Fibroblast of lung (primary cell): ENCODE measurements at regions not wholly inside any gene's neighbourhood (a gene's known extent, or its start where the extent isn't known, plus 50 kb on each side); places are given as distances from the start of the nearest gene placed in this dataset.

Experiments
- DNase-seq, 2 donors: peaks; one replicate each; pipeline versions ENCODE4 v3.0.0 to v3.0.0-alpha.2; 2010; ENCODE audit warnings: low read depth in 2 of 2
- H2AFZ ChIP-seq: 2 replicates; pipeline ENCODE4 v1.5.1; 2012; ENCODE audit warnings: low read length, control low read depth, inconsistent platforms
- H3K27ac ChIP-seq: 2 replicates; pipeline ENCODE4 v1.5.1; 2011; ENCODE audit warnings: low read length, control low read depth; ENCODE audit not compliant: insufficient read depth
- H3K27me3 ChIP-seq: 2 replicates; pipeline ENCODE4 v1.5.1; 2011; ENCODE audit warnings: mild to moderate bottlenecking, low read length; ENCODE audit not compliant: control insufficient read depth, insufficient read depth
- H3K36me3 ChIP-seq: 2 replicates; pipeline ENCODE4 v1.5.1; 2011; ENCODE audit warnings: low read length; ENCODE audit not compliant: control insufficient read depth, insufficient read depth
- H3K4me1 ChIP-seq: 2 replicates; pipeline ENCODE4 v1.5.1; 2011; ENCODE audit warnings: low read length; ENCODE audit not compliant: control insufficient read depth, insufficient read depth; ENCODE audit errors: extremely low read depth
- H3K4me2 ChIP-seq: 2 replicates; pipeline ENCODE4 v1.5.1; 2011; ENCODE audit warnings: low read length, control low read depth; ENCODE audit not compliant: insufficient read depth; ENCODE audit errors: extremely low read depth
- H3K4me3 ChIP-seq, 4 experiments: fragments of 200-600 bp in 1 of 4; sonication (generic) in 1 of 4; replicated peaks in 1 of 4; 2 replicates each; pipeline ENCODE4 v1.5.1; 2011 to 2016; ENCODE audit warnings: low read length in 4 of 4, low read depth in 3 of 4, mild to moderate bottlenecking in 3 of 4, control low read depth in 2 of 4, inconsistent platforms in 1 of 4, mixed read lengths in 1 of 4; ENCODE audit not compliant: insufficient read depth in 1 of 4; ENCODE audit errors: control extremely low read depth in 1 of 4
- H3K79me2 ChIP-seq: 2 replicates; pipeline ENCODE4 v1.5.1; 2012; ENCODE audit warnings: mild to moderate bottlenecking, low read length, inconsistent platforms; ENCODE audit not compliant: control insufficient read depth, insufficient read depth
- H3K9ac ChIP-seq: 2 replicates; pipeline ENCODE4 v1.5.1; 2011; ENCODE audit warnings: mild to moderate bottlenecking, low read length, control low read depth; ENCODE audit not compliant: insufficient read depth
- H3K9me3 ChIP-seq: 2 replicates; pipeline ENCODE4 v1.5.1; 2012; ENCODE audit warnings: low read depth, low read length; ENCODE audit not compliant: control insufficient read depth, insufficient read depth
- H4K20me1 ChIP-seq: 2 replicates; pipeline ENCODE4 v1.5.1; 2011; ENCODE audit warnings: low read length; ENCODE audit not compliant: control insufficient read depth, insufficient read depth; ENCODE audit errors: extremely low read depth
- EZH2 ChIP-seq: IDR thresholded peaks from 2 replicates; pipeline ENCODE4 v1.5.1; 2012; ENCODE audit warnings: low read length, control low read depth, mild to moderate bottlenecking; ENCODE audit errors: missing control alignments
- TF ChIP-seq, protein P1 (sequence below), 2 donors: IDR thresholded peaks in 1 of 2; conservative IDR thresholded peaks in 1 of 2; 1 replicate in 1 of 2; 2 replicates in 1 of 2; pipeline ENCODE4 v1.5.1; 2011 to 2012; ENCODE audit warnings: low read length in 2 of 2, control low read depth in 1 of 2, inconsistent platforms in 1 of 2, low read depth in 1 of 2, mild to moderate bottlenecking in 1 of 2

DNA sequence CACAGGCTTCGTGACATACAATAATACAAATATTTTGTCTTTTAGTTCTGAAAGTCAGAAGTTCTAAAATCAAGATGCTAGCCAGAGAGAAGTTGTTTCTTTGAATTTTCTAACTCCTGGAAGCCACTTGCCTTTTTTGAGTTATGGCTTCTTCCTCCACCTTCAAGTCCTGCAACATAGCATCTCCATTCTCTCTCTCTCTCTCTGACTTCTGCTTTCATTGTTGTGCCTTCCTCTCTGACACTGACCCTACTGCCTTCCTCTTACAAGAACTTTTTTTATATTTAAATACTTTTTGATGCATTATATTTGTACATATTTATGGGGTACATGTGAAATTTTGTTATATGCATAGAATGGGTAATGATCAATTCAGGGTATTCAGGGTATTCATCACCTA, 205.9 kb downstream of the MAP2K6 start:
- DNase-seq = no peak
- no peak overlapping the region for H3K4me2 ChIP-seq
- no peak overlapping the region for H3K27ac ChIP-seq
- no peak for TF ChIP-seq EZH2
- TF ChIP-seq, protein P1, sequence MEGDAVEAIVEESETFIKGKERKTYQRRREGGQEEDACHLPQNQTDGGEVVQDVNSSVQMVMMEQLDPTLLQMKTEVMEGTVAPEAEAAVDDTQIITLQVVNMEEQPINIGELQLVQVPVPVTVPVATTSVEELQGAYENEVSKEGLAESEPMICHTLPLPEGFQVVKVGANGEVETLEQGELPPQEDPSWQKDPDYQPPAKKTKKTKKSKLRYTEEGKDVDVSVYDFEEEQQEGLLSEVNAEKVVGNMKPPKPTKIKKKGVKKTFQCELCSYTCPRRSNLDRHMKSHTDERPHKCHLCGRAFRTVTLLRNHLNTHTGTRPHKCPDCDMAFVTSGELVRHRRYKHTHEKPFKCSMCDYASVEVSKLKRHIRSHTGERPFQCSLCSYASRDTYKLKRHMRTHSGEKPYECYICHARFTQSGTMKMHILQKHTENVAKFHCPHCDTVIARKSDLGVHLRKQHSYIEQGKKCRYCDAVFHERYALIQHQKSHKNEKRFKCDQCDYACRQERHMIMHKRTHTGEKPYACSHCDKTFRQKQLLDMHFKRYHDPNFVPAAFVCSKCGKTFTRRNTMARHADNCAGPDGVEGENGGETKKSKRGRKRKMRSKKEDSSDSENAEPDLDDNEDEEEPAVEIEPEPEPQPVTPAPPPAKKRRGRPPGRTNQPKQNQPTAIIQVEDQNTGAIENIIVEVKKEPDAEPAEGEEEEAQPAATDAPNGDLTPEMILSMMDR (conservative IDR thresholded peaks at IDR 0.05 in 1 of 2, IDR thresholded peaks at IDR 0.05 in 1 of 2; ENCODE audit: low read depth in 1 of 2, low read length in 2 of 2) = no peak
- H3K4me1 ChIP-seq = no peaks in the 10 kb centered on the region
- H3K9me3 ChIP-seq = no peaks in the 10 kb centered on the region
- H2AFZ ChIP-seq = no peak overlapping the region
- H3K27me3 ChIP-seq = no peaks in the 10 kb centered on the region
- no peak overlapping the region for H3K9ac ChIP-seq
- H3K4me3 ChIP-seq = no peak overlapping the region
- H3K79me2 ChIP-seq = no peaks in the 10 kb centered on the region
- no peaks in the 10 kb centered on the region for H3K36me3 ChIP-seq
- no peaks in the 10 kb centered on the region for H4K20me1 ChIP-seq

DNA sequence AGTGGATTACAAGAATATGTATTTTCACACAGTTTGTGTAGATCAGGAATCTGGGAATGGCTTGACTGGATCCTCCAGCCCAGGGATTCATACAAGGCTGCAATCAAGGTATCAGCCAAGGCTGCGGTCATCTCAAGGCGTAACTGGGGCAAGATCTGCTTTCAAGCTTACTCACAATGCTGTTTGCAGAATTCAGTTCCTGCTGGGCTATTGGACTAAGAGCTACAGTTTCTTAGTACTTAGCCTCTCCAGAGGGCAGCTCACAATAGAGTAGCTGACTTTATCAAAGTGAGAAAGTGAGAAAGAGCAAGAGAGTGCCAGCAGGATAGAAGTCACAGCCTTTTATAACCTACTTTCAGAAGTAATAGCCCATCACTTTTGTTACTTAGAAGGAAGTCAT, 211.0 kb downstream of the MAP2K6 start:
- no peaks in the 10 kb centered on the region for H3K36me3 ChIP-seq
- TF ChIP-seq, protein P1 (conservative IDR thresholded peaks at IDR 0.05 in 1 of 2, IDR thresholded peaks at IDR 0.05 in 1 of 2; ENCODE audit: low read depth in 1 of 2, low read length in 2 of 2) = no peak
- TF ChIP-seq EZH2 = no peak
- no peak overlapping the region for H3K4me2 ChIP-seq
- no peak for DNase-seq
- no peaks in the 10 kb centered on the region for H3K79me2 ChIP-seq
- H3K9ac ChIP-seq = no peak overlapping the region
- H3K27me3 ChIP-seq = no peaks in the 10 kb centered on the region
- no peak overlapping the region for H3K4me3 ChIP-seq
- H4K20me1 ChIP-seq = no peaks in the 10 kb centered on the region
- no peak overlapping the region for H2AFZ ChIP-seq
- no peaks in the 10 kb centered on the region for H3K9me3 ChIP-seq
- no peaks in the 10 kb centered on the region for H3K4me1 ChIP-seq
- no peak overlapping the region for H3K27ac ChIP-seq

DNA sequence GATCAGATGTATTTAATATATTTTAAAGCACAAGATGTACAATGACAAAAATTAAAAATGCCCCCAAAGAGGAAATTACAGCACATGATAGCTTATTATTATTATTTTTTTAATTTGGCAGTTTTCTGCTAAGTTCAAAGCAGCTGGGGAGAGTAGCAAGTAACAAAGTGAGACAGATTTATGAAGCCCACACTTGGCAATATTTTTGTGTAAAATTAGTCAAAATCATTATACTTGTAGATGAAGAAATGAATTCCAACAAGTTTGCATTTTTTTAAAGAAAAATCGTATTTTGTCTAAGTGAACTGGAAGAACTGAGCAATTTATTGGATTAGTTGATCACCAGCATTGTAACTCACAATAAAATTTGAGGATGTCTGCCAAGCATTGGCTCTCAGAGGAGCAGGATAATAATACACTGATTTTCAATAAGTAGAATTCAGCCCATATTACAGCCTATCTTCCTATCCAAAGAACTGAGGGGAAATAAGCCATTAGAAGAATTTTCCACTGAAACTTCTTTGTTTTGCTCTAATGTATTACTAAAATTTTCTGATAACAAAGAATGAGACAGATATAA, 215.6 kb downstream of the MAP2K6 start:
- TF ChIP-seq, protein P1 (conservative IDR thresholded peaks at IDR 0.05 in 1 of 2, IDR thresholded peaks at IDR 0.05 in 1 of 2; ENCODE audit: low read depth in 1 of 2, low read length in 2 of 2) = no peak
- TF ChIP-seq EZH2 = no peak
- H3K4me3 ChIP-seq = no peak overlapping the region
- H3K36me3 ChIP-seq = no peaks in the 10 kb centered on the region
- H3K27me3 ChIP-seq = no peaks in the 10 kb centered on the region
- no peak overlapping the region for H3K4me2 ChIP-seq
- no peaks in the 10 kb centered on the region for H3K4me1 ChIP-seq
- H4K20me1 ChIP-seq = no peaks in the 10 kb centered on the region
- no peak overlapping the region for H2AFZ ChIP-seq
- no peak overlapping the region for H3K9ac ChIP-seq
- DNase-seq = no peak
- H3K9me3 ChIP-seq = no peaks in the 10 kb centered on the region
- H3K27ac ChIP-seq = no peak overlapping the region
- H3K79me2 ChIP-seq = no peaks in the 10 kb centered on the region
